ENCODE measurements at regions not wholly inside any gene's neighbourhood (a gene's known extent, or its start where the extent isn't known, plus 50 kb on each side); places are given as distances from the start of the nearest gene placed in this dataset.

- H3K27ac ChIP-seq: no peak overlapping the region
- no peak for DNase-seq
- no peaks in the 10 kb centered on the region for H3K36me3 ChIP-seq
- H3K27me3 ChIP-seq: no peaks in the 10 kb centered on the region
- no peaks in the 10 kb centered on the region for H3K4me1 ChIP-seq (ENCODE audit: insufficient read depth)
- no peaks in the 10 kb centered on the region for H3K9me3 ChIP-seq
- no peak overlapping the region for H3K4me3 ChIP-seq
- intact Hi-C loops (cut with DNase I): no loop called here
- WGBS, 3 donors: 87 to 91% (median 90%) methylated on average over 3 of the region's 3 CpGs
- TF ChIP-seq EP300 (IDR thresholded peaks at IDR 0.05) (no peak), POLR2A (IDR thresholded peaks at IDR 0.05) (no peak), CTCF (IDR thresholded peaks at IDR 0.05) (no peak)
These were observed 252.0 kb upstream of the KLHL29 start for GRCh38 chr2:23132823-23133595.

GRCh38 chr2:23134726-23135125, 250.3 kb upstream of the KLHL29 start:
- H3K4me3 ChIP-seq: no peak overlapping the region

GRCh38 chr2:23135481-23136100, 249.4 kb upstream of the KLHL29 start:
- H3K27me3 ChIP-seq: no peaks in the 10 kb centered on the region
- intact Hi-C loops (cut with DNase I): no loop called here
- H3K4me3 ChIP-seq: no peak overlapping the region
- H3K9me3 ChIP-seq: no peaks in the 10 kb centered on the region
- TF ChIP-seq POLR2A (IDR thresholded peaks at IDR 0.05) (no peak), CTCF (IDR thresholded peaks at IDR 0.05) (no peak), EP300 (IDR thresholded peaks at IDR 0.05) (no peak)
- H3K4me1 ChIP-seq (ENCODE audit: insufficient read depth): no peaks in the 10 kb centered on the region
- no peak overlapping the region for H3K27ac ChIP-seq
- WGBS, 3 donors: 6 to 13% (median 8%) methylated on average over 9 of the region's 9 CpGs
- no peak for DNase-seq
- H3K36me3 ChIP-seq: no peaks in the 10 kb centered on the region

More at GRCh38 chr2:23134726-23135125, 250.3 kb upstream of the KLHL29 start:
- Histone ChIP-seq H3K9me3 (no peaks in the 10 kb centered on the region), H3K27ac (no peak overlapping the region), H3K27me3 (no peaks in the 10 kb centered on the region), H3K36me3 (no peaks in the 10 kb centered on the region), H3K4me1 (ENCODE audit: insufficient read depth) (no peaks in the 10 kb centered on the region)
- no peak for TF ChIP-seq POLR2A (IDR thresholded peaks at IDR 0.05)
- TF ChIP-seq EP300 (IDR thresholded peaks at IDR 0.05): no peak
- no peak for TF ChIP-seq CTCF (IDR thresholded peaks at IDR 0.05)
- 65 to 73% (median 71%) methylated on average over 1 of the region's 1 CpG for WGBS, 3 donors
- no peak for DNase-seq
- intact Hi-C loops (cut with DNase I): no loop called here

GRCh38 chr2:23137166-23137565, 247.8 kb upstream of the KLHL29 start:
- intact Hi-C loops (cut with DNase I): no loop called here
- WGBS, 3 donors: 81 to 88% (median 85%) methylated on average over 2 of the region's 2 CpGs
- Histone ChIP-seq H3K9me3 (no peaks in the 10 kb centered on the region), H3K27ac (no peak overlapping the region), H3K36me3 (no peaks in the 10 kb centered on the region), H3K4me3 (no peak overlapping the region), H3K4me1 (ENCODE audit: insufficient read depth) (no peaks in the 10 kb centered on the region), H3K27me3 (no peaks in the 10 kb centered on the region)
- TF ChIP-seq CTCF (IDR thresholded peaks at IDR 0.05): no peak
- no peak for TF ChIP-seq EP300 (IDR thresholded peaks at IDR 0.05)
- TF ChIP-seq POLR2A (IDR thresholded peaks at IDR 0.05): no peak
- DNase-seq: no peak

All from ovary (tissue), 7 donors.